RPMI7951 (cell line): ENCODE measurements at regions not wholly inside any gene's neighbourhood (a gene's known extent, or its start where the extent isn't known, plus 50 kb on each side); places are given as distances from the start of the nearest gene placed in this dataset.

Source experiments
- DNase-seq: peaks from one replicate; pipeline ENCODE4 v3.0.0-alpha.2; 2012; ENCODE audit warnings: low read depth

GRCh38 chr1:56315293-56315942 is 263.9 kb downstream of the PLPP3 start:
- no peak for DNase-seq

DNA sequence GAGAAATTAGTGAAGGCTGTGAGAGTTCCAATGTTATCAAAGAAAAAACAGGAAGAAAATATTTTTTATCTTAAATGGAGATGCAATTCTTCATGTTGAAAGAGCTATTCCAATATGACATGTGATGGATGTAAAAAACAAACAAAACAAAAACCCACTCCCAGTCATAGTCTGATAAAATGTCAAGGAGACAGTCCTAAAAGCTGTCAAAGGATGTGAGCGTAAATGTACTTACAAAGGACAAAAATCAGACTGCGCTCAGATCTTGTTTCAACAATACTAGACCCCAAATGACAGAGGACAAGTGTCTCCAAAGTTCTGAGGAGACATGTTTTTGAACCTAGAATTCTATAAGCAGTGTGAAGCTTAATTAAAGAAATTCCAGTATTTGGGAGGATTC is 265.8 kb downstream of the PLPP3 start:
- no peak for DNase-seq

DNA sequence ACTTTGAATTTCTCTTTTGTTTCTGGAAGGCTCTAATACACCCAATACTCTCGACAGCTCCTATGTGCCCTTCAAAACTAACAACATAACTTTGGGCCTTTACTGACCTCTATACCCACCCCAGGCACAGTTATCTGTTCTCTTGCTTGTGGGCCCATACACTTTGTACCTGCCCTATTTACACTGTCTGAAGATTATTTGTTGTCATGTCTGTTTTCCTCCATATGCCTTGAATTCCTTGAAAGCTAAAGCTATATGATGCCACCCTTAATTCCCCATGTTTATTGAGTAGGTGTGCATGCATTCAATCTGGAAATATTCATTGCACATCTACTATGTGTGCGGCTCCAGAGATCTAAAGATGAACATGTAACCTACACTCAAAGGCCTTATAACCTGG is 267.6 kb downstream of the PLPP3 start:
- DNase-seq: no peak

GRCh38 chr1:56310945-56311344 is 268.4 kb downstream of the PLPP3 start:
- DNase-seq: no peak

DNA sequence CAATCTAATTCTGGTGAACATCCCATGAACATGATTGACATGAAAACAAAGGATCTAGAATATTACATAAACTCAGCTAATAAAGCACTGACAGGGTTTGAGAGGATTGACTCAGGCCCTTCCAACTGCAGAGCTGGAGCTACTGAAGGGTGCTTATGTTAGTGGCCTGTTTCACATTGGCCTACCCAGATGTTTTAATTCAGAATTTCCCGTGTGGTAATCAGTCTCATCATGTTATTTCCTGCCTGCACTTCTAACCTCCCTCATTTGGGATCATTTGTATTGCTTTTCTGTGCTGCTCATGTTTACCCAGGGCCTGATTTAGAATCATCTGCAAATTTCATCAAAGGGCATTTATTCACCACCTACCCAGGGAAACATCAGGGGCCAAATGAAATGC is 270.3 kb downstream of the PLPP3 start:
- no peak for DNase-seq

DNA sequence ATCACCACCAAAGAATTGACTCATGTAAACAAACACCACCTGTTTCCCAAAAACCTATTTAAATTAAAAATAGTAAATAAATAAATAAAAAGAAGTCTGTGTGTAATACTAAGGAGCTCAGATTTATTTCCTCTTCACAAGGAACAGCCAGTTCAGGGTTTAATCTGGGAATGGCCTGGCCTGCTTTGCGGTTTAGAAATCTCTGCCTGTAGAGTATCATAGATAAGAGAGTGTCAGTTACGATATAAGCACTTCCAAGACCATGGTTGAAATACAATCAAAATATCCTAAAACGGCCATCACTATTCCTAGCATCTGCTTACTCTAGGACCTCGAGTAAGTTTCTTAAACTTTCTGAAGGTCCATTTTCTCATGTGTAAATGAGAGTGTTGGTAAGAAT is 274.4 kb downstream of the PLPP3 start:
- DNase-seq: peak; percentile 28

DNA sequence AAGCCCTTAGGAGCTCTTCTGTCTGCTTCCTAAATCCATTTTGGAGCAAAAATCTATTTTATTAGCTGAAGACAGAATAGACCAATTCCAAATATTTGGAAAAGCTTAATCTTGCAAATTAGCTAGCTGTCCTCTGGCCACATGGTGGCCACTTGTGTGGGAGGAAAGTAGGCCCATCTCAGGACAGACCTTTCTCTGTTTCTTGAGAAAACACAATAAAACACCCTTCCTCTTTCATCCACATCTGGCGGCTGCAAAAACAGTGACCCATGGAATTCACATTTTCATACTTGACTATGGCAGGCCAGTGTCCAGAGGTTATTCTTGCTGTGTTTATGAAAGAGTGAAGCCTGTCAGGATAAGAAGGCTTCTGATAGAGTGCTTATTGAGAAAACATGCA is 275.6 kb downstream of the PLPP3 start:
- no peak for DNase-seq

DNA sequence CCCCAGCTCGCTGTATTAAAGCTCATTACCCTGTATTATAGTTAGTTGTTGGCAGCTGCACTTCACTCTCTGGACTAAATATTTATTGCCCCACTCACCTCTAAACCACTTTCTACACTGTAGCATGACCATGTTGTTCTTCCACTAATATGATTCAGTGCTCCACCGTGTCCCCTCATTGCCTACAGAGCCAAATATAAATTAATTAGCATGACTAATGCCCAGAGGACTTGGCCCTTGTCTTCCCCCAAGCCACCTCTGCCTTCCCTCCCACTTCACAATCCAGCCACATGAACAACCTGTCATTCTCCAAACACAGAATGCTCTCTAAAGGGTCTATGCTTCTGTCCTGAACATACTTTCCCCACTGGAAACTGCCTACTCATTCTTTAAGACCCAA is 276.5 kb downstream of the PLPP3 start:
- DNase-seq: peak; percentile 63

DNA sequence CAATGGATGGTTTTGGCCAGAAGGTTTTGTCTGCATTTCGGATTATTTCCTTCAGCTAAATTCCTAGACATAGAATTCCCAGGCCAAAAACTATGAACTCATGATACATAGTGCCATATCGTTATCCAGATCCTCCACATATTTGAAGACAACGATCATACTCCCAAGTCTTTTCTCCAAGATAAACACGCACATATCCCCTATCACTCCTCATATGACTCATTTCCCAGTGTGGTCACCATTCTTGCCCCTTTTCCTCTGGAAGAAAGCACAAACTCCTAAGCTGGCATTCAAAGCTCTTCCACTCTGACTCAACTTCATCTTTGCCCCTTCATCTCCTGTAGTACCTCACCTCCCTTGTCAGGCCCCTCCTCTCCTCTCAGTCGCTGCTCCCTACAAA is 277.6 kb downstream of the PLPP3 start:
- peak; percentile 91 for DNase-seq

DNA sequence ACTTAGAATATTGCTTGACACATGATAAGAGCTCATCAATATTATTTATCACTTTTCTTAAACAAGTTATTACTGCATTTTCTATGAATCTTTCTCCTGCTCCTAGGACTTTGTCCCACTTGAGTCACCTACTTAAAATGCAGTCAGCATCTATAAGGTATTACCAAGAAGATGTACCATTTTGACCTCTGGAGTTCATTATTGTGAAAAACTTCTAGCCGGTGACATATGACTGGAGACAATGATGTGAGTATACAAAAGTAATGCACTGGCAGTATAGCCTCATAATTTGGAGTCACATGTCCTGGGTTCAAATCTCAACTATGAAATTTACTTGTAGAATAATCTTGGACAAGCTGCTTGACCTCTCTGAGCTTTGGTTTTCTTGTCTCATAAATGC is 278.5 kb downstream of the PLPP3 start:
- no peak for DNase-seq

DNA sequence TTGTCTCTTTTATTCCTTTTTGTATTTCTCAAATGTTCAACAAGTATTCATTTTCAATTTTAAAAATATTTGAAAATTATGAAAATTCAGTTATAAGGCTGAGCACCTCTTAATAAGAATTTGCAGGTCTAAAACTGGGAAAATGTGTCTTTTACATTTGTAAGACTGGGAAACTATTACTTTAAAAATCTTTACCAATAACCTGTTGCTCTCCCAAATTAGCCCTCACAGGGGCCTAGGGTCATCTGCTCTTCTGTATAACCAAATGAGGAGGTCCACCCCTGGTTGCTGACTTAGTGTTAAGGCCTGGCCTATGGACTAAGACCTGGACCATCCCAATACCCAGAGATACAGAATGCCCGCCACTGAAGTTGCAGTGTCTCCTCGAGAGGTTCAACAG is 280.5 kb downstream of the PLPP3 start:
- DNase-seq: no peak

DNA sequence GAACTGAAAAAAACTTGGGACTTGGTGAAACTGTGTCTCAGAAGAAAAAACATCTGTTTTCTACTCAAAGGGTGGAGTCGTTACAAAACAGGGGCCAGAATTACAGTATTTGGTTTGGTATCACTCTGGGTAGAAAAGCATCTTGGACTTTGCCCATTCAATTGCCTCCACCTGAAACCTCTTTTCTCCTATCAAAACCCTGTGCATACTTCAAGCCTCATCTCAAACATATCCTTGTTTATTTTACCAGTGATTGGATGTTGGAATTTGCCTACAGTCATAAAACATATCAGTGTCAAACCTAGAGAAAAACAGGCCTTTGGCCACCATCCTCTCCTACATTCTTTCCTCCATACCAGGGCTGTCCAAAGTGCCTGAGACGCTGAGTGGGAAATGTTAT is 281.5 kb downstream of the PLPP3 start:
- DNase-seq: no peak

DNA sequence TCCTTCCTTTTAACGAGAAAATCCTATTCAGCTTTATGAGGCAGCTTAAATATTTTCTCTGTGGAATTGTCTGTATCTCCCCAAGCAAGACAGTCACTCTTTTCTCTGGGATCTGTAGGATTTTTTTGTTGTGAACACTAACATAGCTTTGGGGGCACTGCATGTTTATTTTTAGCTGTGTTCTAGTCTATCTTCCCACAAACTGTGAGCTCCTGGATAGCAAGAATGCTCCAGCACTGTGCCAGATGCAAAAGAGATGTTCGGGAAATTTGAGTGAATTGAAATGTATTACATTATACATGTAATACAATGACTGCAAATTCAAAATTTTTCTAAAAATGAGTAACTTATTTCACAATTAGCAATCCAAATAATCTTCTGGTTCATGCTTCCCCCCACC is 282.2 kb downstream of the PLPP3 start:
- DNase-seq: no peak

DNA sequence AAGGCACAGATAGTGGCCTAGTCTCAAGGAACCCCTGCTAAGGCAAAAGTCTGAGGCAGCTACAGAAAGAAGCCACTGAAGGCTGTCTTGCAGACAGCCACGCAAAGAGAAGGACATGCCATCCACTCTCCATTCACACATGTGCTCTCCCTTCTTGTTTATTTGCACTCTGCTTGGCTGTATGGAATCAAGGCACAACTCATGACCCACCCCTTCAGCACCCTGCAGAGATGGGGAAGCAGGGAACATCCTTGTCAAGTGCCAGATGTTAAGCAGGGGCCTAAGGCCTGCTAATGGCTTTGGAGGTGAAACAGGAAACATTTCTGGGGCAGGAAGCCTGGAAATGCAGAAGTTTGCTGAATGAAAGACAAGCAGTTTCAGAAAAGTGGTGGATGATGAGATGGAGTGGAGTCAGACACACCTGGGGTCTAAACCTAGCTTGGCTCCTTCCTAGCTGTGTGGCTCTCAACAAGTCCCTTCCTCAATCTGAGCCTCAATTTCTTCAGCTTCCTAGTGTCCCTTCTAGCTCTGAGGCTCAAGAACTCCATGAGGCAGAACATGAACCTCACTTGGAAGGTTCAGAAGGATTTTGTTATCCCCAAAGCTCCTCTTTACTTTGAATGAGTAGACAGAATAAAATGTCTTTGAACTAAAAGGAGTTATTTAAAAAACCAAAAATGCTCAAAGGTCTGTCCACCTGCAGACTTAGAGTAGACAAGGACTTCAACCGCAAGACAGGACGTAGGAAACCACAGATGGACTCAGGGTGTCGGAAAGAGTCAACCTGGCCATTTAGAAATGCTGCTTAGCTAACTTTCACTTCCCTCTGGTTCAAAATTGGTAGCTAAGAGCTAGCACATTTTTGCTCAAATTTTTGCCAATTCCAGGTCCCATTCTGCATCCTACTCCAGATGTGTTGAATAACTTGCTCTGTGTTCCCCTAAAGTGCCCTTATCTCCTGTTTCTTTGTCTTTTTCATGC is 283.1 kb downstream of the PLPP3 start:
- DNase-seq: peak; percentile 26

DNA sequence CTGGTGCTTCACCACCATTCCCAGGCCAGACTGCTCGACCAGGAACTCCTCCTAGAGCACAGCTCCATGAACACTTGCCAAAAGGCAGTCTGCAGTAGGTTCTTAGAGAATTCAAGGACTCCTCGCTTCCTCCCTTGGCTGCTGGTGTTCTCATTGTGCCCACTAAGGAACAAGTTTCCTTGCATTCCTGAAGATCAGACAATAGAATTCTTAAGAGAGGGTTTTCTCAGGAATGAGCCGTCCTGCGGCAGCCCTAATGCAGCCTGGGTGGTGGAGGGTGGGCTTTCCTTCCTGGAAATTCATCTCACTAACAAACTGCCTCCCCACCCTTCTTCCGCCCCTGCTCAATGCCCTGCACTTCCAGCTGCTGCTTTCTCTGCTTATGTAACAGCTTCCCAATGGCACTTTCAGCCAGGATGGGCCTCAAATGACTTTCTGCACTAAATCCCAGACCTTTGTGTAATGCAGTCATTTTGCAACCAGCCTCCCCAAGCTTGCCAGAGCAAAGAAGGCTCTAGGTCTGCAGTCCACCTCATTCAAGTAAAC is 287.9 kb downstream of the PLPP3 start:
- no peak for DNase-seq

- no peak for DNase-seq
Measured at GRCh38 chr1:56289260-56289659, 290.1 kb downstream of the PLPP3 start.

DNA sequence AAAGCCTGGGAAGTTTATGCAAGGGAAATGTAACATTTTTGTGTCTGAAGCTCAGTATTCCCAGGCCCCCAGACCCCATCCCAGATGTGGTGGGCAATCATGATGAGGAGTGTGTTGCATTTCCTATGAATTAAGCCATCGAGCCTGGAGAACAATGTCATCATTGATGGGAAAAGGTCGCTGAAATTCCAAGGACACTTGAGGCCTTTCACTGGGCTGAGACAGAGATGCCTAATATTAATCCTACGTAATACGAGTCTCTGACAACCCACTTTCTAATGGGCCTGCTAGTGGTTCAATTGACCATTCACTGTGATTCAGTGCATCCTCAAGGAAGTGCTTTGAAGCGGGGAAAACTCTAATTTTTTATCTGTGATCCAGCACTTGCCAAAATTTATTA is 291.6 kb downstream of the PLPP3 start:
- peak; percentile 11 for DNase-seq

DNA sequence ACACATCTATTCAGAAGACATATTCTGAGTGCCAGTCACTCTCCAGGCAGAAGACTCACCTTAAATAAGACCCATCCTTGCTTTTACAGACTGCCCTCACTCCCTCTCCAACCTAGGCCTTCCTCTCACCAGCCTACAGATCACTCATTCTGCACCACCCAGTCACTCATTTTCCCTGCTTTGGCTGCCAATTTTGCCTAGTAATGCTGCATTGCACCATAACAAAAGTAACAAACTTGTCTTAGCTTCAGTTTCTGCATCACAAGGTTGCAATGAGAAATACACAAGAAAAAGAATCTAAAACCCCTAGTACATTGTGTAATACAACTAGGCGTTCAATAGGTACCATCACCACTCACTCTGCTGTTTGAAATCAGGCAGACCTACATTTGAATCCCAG is 292.4 kb downstream of the PLPP3 start:
- no peak for DNase-seq

GRCh38 chr1:56286506-56286905 is 292.9 kb downstream of the PLPP3 start:
- DNase-seq: no peak

GRCh38 chr1:56285554-56286402 is 293.6 kb downstream of the PLPP3 start:
- no peak for DNase-seq

DNA sequence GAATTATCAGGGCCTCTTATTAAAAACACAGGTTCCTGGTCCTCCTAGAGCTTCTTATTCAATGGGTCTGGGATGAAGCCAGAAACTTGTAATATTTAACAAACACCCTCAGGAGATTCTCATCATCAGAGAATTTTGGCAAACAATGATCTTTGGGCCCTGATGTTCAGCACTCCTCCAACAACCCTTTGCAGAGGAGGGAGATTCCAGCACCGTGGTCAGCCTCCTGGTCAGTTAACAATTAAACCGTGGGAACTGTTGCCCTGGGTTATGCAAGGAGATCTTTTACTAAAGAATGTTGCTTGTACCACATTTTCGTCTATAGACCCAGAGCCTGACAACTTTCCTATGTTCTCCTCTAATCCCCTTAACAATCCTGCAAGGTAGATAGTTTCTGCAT is 294.4 kb downstream of the PLPP3 start:
- DNase-seq: peak; percentile 53

- no peak for DNase-seq
Measured at GRCh38 chr1:56278061-56278460, 301.3 kb downstream of the PLPP3 start.
